Type B pancreatic cell (in vitro differentiated cells): ENCODE measurements at regions not wholly inside any gene's neighbourhood (a gene's known extent, or its start where the extent isn't known, plus 50 kb on each side); places are given as distances from the start of the nearest gene placed in this dataset.

Experiments
- DNase-seq: peaks from one replicate; pipeline ENCODE4 v3.0.0; 2021; ENCODE audit warnings: mixed read lengths; ENCODE audit not compliant: unreplicated experiment; ENCODE audit errors: extremely low spot score
- H3K27ac Mint-ChIP-seq: 2 replicates; pipeline ENCODE4 v1.8.0; 2021; ENCODE audit warnings: mild to moderate bottlenecking, mixed read lengths
- H3K27me3 Mint-ChIP-seq: 2 replicates; pipeline ENCODE4 v1.8.0; 2021; ENCODE audit warnings: mixed read lengths
- H3K36me3 Mint-ChIP-seq: 2 replicates; pipeline ENCODE4 v1.8.0; 2021; ENCODE audit warnings: mixed read lengths
- H3K4me1 Mint-ChIP-seq: one replicate; pipeline ENCODE4 v1.8.0; 2021; ENCODE audit warnings: mixed read lengths; ENCODE audit not compliant: unreplicated experiment
- H3K4me3 Mint-ChIP-seq: 2 replicates; pipeline ENCODE4 v1.8.0; 2021; ENCODE audit warnings: mild to moderate bottlenecking, mixed read lengths
- H3K9me3 Mint-ChIP-seq: 2 replicates; pipeline ENCODE4 v1.8.0; 2021; ENCODE audit warnings: mixed read lengths
- CTCF ChIP-seq: fragments of 200-600 bp; sonication (generic); conservative IDR thresholded peaks from 2 replicates; pipeline ENCODE4 v1.5.0; 2021; ENCODE audit warnings: antibody characterized with exemption, mild to moderate bottlenecking

GRCh38 chr11:23413057-23413456 lies 552.8 kb upstream of the CCDC179 start:
- DNase-seq = no peak
- no peak for TF ChIP-seq CTCF
- Mint-ChIP-seq H3K9me3 (peaks cover 7% of the 10 kb centered on the region), H3K4me3 (no peak overlapping the region), H3K27me3 (no peaks in the 10 kb centered on the region), H3K4me1 (no peaks in the 10 kb centered on the region), H3K27ac (no peak overlapping the region), H3K36me3 (no peaks in the 10 kb centered on the region)

- H3K36me3 Mint-ChIP-seq = no peaks in the 10 kb centered on the region
- no peak for TF ChIP-seq CTCF
- peaks cover 6% of the 10 kb centered on the region for H3K4me1 Mint-ChIP-seq
- H3K4me3 Mint-ChIP-seq = no peak overlapping the region
- no peak for DNase-seq
- H3K9me3 Mint-ChIP-seq = no peaks in the 10 kb centered on the region
- H3K27ac Mint-ChIP-seq = no peak overlapping the region
- H3K27me3 Mint-ChIP-seq = no peaks in the 10 kb centered on the region
Observed at GRCh38 chr11:23423104-23423503, 562.8 kb upstream of the CCDC179 start.

- no peak for DNase-seq
- Mint-ChIP-seq H3K4me3 (no peak overlapping the region), H3K9me3 (no peaks in the 10 kb centered on the region), H3K36me3 (no peaks in the 10 kb centered on the region), H3K4me1 (peaks cover 6% of the 10 kb centered on the region), H3K27ac (no peak overlapping the region), H3K27me3 (no peaks in the 10 kb centered on the region)
- TF ChIP-seq CTCF = no peak
Observed at GRCh38 chr11:23423656-23424055, 563.4 kb upstream of the CCDC179 start.

- no peak for DNase-seq
- no peak for TF ChIP-seq CTCF
- Mint-ChIP-seq H3K9me3 (no peaks in the 10 kb centered on the region), H3K36me3 (no peaks in the 10 kb centered on the region), H3K4me1 (peaks cover 6% of the 10 kb centered on the region), H3K4me3 (no peak overlapping the region), H3K27me3 (no peaks in the 10 kb centered on the region), H3K27ac (no peak overlapping the region)
Observed at GRCh38 chr11:23425381-23425780, 565.1 kb upstream of the CCDC179 start.

- no peaks in the 10 kb centered on the region for H3K9me3 Mint-ChIP-seq
- H3K4me3 Mint-ChIP-seq = no peak overlapping the region
- no peaks in the 10 kb centered on the region for H3K36me3 Mint-ChIP-seq
- TF ChIP-seq CTCF = no peak
- no peaks in the 10 kb centered on the region for H3K27me3 Mint-ChIP-seq
- peaks cover 6% of the 10 kb centered on the region for H3K4me1 Mint-ChIP-seq
- no peak for DNase-seq
- no peak overlapping the region for H3K27ac Mint-ChIP-seq
Observed at GRCh38 chr11:23429569-23429968, 569.3 kb upstream of the CCDC179 start.

- no peak overlapping the region for H3K27ac Mint-ChIP-seq
- H3K36me3 Mint-ChIP-seq = no peaks in the 10 kb centered on the region
- no peaks in the 10 kb centered on the region for H3K27me3 Mint-ChIP-seq
- H3K4me3 Mint-ChIP-seq = no peak overlapping the region
- no peak for TF ChIP-seq CTCF
- peaks cover 7% of the 10 kb centered on the region for H3K4me1 Mint-ChIP-seq
- no peak for DNase-seq
- H3K9me3 Mint-ChIP-seq = no peaks in the 10 kb centered on the region
Observed at GRCh38 chr11:23453522-23453921, 593.2 kb upstream of the CCDC179 start.
